Lower lobe of right lung (tissue), 2 donors: ENCODE measurements at regions not wholly inside any gene's neighbourhood (a gene's known extent, or its start where the extent isn't known, plus 50 kb on each side); places are given as distances from the start of the nearest gene placed in this dataset.

Source experiments
- ATAC-seq, 2 donors: fragments of 200-7000 bp; cut with Tn5 transposase; one replicate each; pipeline ENCODE4 v1.9.1; 2020 to 2022; ENCODE audit warnings: mild to moderate bottlenecking in 2 of 2, moderate library complexity in 2 of 2
- DNase-seq: peaks from one replicate; pipeline ENCODE4 v3.0.0-alpha.2; 2020
- H3K27ac ChIP-seq: fragments of 200-600 bp; one replicate; pipeline ENCODE4 v1.8.0; 2022
- H3K27me3 ChIP-seq: fragments of 200-600 bp; one replicate; pipeline ENCODE4 v1.8.0; 2022; ENCODE audit warnings: low read depth
- H3K36me3 ChIP-seq: fragments of 200-600 bp; one replicate; pipeline ENCODE4 v1.8.0; 2022; ENCODE audit warnings: mild to moderate bottlenecking
- H3K4me1 ChIP-seq: fragments of 200-600 bp; one replicate; pipeline ENCODE4 v1.8.0; 2022
- H3K4me3 ChIP-seq: fragments of 200-600 bp; one replicate; pipeline ENCODE4 v1.8.0; 2022; ENCODE audit warnings: mild to moderate bottlenecking
- H3K9me3 ChIP-seq: fragments of 200-600 bp; one replicate; pipeline ENCODE4 v1.8.0; 2022
- intact Hi-C: fragments of 100-400 bp; cut with DNase I; formaldehyde crosslinking; loops from one replicate; pipeline ENCODE4 v1.11.0; 2022
- TF ChIP-seq, protein P1 (sequence below): fragments of 200-600 bp; IDR thresholded peaks from one replicate; pipeline ENCODE4 v1.8.0; 2022; ENCODE audit warnings: antibody characterized with exemption, mild to moderate bottlenecking
- donor health status: DM: no; HTN: yes; CAD: no; lungs with severe emphysema.

DNA sequence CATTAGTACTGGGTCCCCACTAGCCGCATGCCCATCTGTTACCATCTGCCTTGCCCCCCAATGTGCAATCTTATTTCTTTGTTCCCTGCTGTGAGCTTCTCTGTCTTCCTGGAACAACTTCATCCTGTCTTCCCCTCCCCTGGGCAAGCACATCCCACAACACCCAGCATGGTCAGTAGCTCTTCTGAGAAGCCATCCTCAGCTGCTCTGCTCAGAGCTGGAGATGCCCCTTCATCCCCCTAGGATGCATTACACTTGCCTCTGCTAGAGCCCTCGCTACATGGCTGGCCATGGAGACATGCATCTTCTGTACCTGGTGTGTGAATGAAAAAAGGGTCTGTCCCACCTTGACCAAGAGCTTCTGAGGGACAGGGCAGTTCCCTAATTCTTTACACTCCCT is 141.2 kb downstream of the CDC5L start:
- TF ChIP-seq, protein P1, sequence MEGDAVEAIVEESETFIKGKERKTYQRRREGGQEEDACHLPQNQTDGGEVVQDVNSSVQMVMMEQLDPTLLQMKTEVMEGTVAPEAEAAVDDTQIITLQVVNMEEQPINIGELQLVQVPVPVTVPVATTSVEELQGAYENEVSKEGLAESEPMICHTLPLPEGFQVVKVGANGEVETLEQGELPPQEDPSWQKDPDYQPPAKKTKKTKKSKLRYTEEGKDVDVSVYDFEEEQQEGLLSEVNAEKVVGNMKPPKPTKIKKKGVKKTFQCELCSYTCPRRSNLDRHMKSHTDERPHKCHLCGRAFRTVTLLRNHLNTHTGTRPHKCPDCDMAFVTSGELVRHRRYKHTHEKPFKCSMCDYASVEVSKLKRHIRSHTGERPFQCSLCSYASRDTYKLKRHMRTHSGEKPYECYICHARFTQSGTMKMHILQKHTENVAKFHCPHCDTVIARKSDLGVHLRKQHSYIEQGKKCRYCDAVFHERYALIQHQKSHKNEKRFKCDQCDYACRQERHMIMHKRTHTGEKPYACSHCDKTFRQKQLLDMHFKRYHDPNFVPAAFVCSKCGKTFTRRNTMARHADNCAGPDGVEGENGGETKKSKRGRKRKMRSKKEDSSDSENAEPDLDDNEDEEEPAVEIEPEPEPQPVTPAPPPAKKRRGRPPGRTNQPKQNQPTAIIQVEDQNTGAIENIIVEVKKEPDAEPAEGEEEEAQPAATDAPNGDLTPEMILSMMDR: no peak
- no peaks in the 10 kb centered on the region for H3K9me3 ChIP-seq

DNA sequence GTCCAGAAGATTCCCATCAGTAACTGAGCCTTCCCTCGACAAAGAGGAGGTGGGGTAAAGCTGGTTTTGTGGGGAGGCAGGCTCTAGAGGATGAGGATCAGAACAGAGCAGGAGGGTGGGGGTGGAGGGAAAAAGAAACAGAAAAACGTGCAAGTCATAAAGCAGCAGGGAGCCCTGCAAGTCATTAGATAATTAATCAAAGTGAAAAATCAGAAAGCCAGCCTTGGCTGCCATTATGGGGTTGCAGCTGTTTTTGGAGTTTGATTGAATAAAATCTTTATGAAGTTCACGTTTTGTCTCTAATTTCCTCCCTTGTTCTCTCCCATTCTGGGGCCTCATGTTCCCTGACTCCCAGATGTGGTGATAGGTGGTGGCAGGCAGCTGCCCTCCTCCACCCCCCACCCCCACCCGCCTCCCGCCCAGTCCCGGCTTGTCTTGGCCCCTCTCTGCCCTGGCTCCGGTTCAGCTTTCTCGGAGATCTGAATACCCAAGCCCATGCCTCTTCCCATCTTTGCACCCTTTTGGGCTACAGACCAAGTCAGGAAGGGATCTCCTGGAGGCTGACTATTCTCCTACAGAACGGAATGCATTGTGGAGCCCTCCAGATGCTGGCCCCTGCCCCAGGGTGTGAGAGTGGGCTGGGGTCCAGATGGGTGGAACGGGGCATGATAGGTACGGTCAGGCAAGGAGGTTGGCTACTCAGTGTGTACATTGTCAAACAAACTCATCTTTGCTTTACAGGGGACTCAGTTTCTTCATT is 141.8 kb downstream of the CDC5L start:
- DNase-seq: no peak
- H3K27me3 ChIP-seq: peaks cover 9% of the 10 kb centered on the region
- no peak overlapping the region for H3K4me3 ChIP-seq
- H3K9me3 ChIP-seq: no peaks in the 10 kb centered on the region
- intact Hi-C loops: no loop called here
- H3K4me1 ChIP-seq: no peaks in the 10 kb centered on the region
- H3K27ac ChIP-seq: no peak overlapping the region
- ATAC-seq: no peak
- no peaks in the 10 kb centered on the region for H3K36me3 ChIP-seq
- TF ChIP-seq, protein P1: no peak

More for the DNA sequence above, 141.2 kb downstream of the CDC5L start:
- no peak for ATAC-seq
- Histone ChIP-seq H3K4me3 (no peak overlapping the region), H3K27ac (no peak overlapping the region), H3K36me3 (no peaks in the 10 kb centered on the region), H3K27me3 (peaks cover 9% of the 10 kb centered on the region), H3K4me1 (no peaks in the 10 kb centered on the region)
- intact Hi-C loops: no loop called here
- DNase-seq: no peak

DNA sequence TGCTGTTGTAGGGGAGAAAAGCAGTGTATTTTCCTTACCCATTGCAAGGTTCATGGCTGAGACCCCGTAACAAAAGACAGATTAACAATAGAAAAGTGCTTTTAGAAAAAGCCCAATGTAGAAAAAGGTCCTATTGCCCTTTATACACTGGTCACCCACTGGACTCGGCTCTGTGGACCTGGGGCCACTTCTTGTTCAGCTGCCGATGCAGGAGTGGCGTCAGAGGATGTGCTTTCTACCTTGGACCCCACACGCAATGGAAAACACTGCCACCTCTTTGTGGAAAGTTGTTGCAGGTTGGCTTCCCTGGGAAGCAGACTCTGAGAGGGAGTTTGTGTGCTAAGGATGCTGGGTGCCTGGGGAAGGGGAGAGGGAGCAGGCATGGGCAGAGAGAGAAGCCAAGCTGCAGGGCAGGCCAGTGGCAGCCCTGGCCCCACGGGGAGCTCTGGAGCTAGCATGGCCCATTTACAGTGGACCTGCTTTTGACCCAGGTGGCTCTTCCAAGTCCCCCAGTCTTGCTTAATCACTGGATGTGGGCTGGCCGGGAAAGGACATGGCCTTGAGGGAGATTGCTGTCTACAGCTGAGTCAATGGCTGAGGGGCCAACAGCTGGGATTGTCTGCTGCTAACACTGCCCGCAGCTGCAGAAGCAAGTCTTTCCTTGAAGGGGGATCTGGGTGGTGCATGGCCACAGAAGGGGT is 142.9 kb downstream of the CDC5L start:
- no peak overlapping the region for H3K4me3 ChIP-seq
- ATAC-seq: no peak
- TF ChIP-seq, protein P1: no peak
- H3K36me3 ChIP-seq: no peaks in the 10 kb centered on the region
- H3K4me1 ChIP-seq: no peaks in the 10 kb centered on the region
- H3K27ac ChIP-seq: no peak overlapping the region
- H3K27me3 ChIP-seq: peaks cover 9% of the 10 kb centered on the region
- no peaks in the 10 kb centered on the region for H3K9me3 ChIP-seq
- intact Hi-C loops: no loop called here
- no peak for DNase-seq

DNA sequence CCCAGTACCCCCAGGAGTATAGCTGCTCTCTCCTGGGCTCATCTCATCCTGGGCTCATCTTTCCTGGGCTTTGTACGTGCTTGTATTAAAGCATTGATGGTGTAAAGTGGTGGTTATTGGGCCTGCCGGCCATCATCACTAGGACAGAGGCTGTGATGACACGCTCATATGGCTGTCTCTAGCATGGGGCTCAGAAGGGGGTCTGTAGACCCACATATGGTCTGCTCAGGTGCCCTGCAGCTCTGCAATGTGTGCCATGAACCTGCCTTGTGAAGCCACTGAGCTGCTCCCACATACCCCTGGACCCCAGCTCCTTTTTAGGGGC is 143.4 kb downstream of the CDC5L start:
- Histone ChIP-seq H3K27me3 (peaks cover 9% of the 10 kb centered on the region), H3K9me3 (no peaks in the 10 kb centered on the region), H3K4me1 (no peaks in the 10 kb centered on the region), H3K4me3 (no peak overlapping the region), H3K36me3 (no peaks in the 10 kb centered on the region), H3K27ac (no peak overlapping the region)
- intact Hi-C loops: no loop called here
- ATAC-seq: no peak
- DNase-seq: no peak
- TF ChIP-seq, protein P1: no peak

DNA sequence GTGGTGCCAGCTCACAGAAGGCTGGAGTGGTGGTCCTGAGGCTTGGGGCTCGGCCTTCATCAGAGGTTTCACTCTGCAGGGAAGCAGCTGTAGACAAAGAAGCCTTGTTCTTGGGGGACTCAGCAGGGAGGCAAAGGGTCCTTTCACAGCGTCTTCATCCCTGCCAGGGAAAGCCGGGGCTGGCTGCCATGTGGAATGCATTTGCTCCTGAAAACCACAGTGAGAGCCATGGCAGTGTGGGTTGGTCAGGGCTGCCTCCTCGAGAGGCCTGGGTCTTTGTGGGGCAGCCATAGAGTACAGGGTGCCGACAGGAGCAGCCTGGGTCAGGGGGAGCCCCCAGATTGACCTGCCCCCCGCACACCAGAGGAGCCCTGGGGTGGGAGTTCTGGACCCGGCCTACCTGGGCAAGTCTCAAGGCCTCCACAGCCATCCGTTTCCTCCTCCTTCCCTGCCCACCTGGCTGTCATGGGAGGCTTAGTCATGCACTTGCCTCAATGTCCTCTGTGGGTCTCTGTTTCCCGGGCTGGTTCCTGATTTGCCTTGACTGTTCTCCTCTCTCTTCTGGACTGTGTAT is 144.0 kb downstream of the CDC5L start:
- no peaks in the 10 kb centered on the region for H3K9me3 ChIP-seq
- no peak overlapping the region for H3K4me3 ChIP-seq
- TF ChIP-seq, protein P1: no peak
- no peaks in the 10 kb centered on the region for H3K36me3 ChIP-seq
- DNase-seq: no peak
- peaks cover 9% of the 10 kb centered on the region for H3K27me3 ChIP-seq
- intact Hi-C loops: no loop called here
- no peak for ATAC-seq
- H3K4me1 ChIP-seq: no peaks in the 10 kb centered on the region
- no peak overlapping the region for H3K27ac ChIP-seq
